Upper lobe of left lung (tissue), 4 donors: ENCODE measurements at regions not wholly inside any gene's neighbourhood (a gene's known extent, or its start where the extent isn't known, plus 50 kb on each side); places are given as distances from the start of the nearest gene placed in this dataset.

Experiments
- CTCF ChIP-seq, 6 experiments: fragments of 450-650 bp in 4 of 6; fragments of 200-600 bp in 2 of 6; sonication (generic) in 2 of 6; IDR thresholded peaks; one replicate each; pipeline ENCODE4 v1.5.1; 2016 to 2019; ENCODE audit warnings: antibody characterized with exemption in 6 of 6
- EP300 ChIP-seq, 4 donors: sonication (generic); formaldehyde crosslinking; IDR thresholded peaks; one replicate each; pipeline ENCODE4 v1.5.1; 2017; ENCODE audit warnings: antibody characterized with exemption in 4 of 4, control low read depth in 2 of 4
- POLR2A ChIP-seq, 4 donors: fragments of 450-650 bp; IDR thresholded peaks; one replicate each; pipeline ENCODE4 v1.5.1; 2016 to 2017; ENCODE audit warnings: antibody characterized with exemption in 4 of 4, mild to moderate bottlenecking in 2 of 4

GRCh38 chr13:106329941-106330340 is 205.5 kb downstream of the EFNB2 start:
- TF ChIP-seq CTCF (IDR thresholded peaks at IDR 0.05) (no peak), POLR2A (IDR thresholded peaks at IDR 0.05) (no peak), EP300 (IDR thresholded peaks at IDR 0.05) (no peak)
